ENCODE measurements at regions not wholly inside any gene's neighbourhood (a gene's known extent, or its start where the extent isn't known, plus 50 kb on each side); places are given as distances from the start of the nearest gene placed in this dataset.

DNA sequence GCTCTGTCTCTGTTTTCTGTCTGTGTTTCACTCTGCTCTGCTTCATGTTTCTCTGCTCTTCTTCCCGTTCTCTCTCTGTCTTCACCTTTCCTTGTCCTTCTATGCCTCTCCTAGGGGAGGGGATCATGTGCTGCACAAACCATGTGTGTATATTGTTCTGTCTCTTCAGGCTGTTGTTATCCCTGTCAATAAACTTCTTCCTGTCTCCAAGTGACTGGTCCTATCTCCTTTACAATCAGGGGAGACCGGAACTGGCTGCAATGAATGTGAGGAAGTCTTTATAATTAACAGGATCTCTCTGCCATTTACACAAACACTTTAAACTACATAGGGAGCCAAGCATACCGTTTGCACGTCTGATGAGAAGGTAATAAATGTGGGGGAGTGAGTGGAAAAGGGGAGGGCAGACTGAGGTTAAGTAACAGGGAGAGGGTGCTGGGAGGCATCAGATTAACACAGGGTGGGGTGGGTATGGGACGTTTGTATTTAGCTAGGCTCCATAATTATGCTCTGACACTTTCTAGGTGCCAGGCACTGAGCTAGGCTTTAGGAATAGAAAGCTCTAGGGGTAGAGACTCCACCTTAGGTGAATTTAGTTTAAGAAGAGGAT is 626.1 kb downstream of the DHX35 start:
- no peak for DNase-seq (ENCODE audit: low read depth, low spot score)

DNA sequence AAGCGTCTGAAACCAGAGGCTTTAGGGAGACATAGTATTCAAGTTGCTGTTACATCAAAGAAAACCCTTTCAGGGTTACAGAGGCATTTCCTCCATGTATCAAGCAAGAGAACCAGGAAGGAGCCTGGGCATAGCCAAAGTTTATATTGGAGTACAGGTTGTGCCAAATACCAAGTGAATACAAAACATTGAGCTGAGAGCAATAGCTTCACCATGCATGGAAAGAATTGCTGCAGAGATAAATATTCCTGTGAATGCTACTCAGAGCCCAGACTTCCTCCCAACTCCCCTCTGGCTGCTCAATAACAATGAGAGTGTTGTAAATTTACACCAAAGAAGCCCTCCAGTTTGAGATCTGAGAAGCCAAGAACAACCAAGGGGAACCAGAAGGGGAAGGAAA is 618.9 kb downstream of the DHX35 start:
- no peak for DNase-seq (ENCODE audit: low read depth, low spot score)

DNA sequence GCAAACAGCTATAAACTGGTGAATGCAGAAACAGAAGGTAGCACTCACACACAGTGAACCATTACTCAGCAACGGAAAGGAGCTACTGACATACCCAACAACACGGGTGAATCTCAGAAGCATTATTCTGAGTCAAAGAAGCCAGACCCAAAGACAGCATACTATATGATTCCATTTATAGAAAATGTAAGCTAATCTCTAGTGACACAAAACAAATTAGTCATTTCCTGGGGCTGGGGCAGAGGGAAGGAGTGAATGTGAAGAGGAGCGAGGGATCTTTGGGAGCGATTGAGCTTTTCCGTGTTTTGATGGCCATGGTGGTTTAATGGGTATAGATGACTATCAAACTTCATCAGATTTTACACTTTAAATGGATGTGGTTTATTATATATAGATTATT is 614.6 kb downstream of the DHX35 start:
- DNase-seq (ENCODE audit: low read depth, low spot score) = no peak

DNA sequence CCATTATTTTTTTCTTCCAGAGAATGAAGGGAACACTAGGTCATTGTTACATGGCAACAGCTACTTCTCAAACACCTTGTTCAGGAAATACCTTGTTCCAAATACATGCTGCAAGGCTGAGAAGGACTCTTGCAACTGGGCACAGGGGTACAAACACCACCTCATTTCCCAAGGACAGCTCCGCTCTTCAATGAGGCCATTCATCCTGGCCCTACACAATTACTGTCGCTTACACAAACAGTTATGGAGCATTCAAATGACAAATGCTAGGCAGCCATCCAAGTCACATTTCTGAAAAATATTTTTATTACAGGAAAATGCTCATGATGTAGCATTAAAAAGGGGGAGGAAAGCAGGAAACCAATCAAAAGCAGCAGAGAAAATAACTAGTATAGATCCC is 611.9 kb downstream of the DHX35 start:
- DNase-seq (ENCODE audit: low read depth, low spot score) = no peak

DNA sequence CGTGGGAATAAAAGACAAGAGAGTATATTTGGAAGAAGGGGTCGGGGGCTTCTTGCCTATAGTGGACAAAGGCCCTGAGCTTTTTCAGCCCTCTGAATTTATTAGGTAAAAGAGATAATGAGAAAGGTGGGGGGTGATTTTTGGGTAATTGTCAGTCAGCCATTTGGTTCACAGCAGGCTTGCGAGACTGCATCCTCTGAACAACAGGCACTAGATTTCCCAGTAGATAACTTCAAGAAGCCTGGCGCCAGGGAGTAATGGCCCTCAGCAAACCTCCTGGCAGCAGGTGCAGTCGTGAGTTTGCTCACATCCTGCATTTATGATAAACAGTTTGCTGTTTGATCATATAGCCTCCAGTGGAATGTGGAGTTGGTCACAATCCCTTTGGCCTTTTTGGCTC is 609.0 kb downstream of the DHX35 start:
- no peak for DNase-seq (ENCODE audit: low read depth, low spot score)

DNA sequence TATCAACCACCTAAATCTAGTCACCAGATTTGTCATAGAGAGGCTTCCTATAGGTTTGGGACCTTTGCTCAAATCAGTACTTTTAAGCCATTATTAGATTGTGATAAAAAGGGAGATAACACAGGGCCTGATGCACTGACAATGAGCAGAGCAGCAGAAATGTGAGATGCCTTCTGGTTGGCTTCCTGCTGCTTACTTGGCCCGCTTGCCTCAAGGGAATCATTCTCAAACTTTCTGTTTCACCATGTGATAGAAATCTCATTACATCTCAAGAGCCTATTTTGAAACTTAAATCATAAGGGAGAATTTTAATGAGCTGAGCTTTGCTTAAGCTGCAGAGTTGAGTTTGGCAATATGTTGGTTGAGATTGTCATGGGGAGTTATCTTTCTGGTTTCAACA is 606.0 kb downstream of the DHX35 start:
- no peak for DNase-seq (ENCODE audit: low read depth, low spot score)

DNA sequence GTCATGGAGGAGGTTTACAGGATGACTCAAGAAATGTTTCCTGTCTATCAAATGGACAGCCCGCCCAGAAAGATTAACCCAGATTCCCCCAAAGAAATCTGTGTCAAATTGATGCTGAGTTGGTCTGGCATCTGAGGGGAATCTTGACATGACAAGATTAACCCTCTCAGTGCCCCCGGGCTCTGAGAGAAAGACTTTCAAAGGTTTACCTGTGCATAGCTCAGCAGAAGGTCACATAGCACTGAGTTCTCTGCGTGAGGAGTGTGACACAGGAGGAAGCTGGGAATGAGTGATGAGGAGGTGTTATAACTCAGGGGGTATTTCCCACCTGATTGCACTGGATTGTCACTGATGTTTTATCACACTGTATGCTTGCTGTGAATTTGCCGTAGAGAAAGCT is 601.2 kb downstream of the DHX35 start:
- DNase-seq (ENCODE audit: low read depth, low spot score) = no peak

DNA sequence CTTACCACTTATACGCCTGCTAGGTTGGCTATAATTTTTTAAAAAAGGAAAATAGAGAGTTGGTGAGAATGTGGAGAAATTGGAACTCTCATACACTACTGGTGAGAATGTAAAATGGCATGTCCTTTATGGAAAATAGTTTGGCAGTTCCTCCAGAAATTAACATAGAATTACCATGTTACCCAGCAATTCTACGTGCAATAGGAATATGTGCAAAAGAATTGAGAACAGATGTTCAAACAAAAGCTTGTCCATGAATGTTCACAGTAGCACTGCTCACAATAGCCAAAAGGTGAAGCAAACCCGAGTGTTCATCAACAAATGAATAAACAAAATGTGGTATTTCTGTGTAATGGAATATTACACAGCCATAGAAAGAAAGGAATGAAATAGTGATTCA is 592.2 kb downstream of the DHX35 start:
- DNase-seq (ENCODE audit: low read depth, low spot score) = no peak

DNA sequence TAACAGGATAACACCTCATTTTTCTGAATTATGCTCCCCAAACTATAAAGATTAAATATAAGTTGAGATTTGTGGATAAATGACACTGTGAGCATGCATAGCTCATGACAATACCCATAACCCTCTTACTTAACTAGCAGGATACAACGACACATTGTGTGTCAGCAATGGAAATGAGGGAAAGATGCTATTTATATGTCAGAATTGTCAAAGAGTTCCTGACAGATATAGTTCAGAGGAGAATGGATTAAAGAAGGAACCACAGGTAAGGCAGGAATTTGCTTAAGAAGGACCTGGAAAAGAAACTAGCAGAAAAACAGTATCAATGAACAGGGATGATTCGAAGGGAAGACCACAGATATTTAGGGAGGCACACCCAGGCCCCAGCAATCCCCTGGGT is 591.0 kb downstream of the DHX35 start:
- DNase-seq (ENCODE audit: low read depth, low spot score) = no peak

DNA sequence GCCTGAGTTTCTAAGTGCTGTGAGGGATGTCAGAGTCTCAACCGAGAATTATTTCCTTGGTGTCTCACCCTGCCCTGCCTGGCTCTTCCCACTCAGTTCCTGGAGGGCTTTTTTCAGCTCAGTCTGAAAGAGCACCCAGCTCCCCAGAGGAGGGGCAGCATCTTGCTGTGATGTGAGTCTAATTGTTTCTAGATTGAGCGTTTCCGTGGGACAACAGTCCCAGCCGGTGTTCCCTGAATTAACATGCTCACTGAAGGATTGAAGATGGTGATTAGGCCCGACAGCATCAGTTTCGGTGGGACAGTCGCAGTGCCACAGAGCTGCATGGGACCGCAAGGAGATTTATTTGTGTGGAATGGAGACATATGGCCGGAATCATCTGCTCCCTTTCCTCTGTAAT is 587.6 kb downstream of the DHX35 start:
- DNase-seq (ENCODE audit: low read depth, low spot score) = no peak

DNA sequence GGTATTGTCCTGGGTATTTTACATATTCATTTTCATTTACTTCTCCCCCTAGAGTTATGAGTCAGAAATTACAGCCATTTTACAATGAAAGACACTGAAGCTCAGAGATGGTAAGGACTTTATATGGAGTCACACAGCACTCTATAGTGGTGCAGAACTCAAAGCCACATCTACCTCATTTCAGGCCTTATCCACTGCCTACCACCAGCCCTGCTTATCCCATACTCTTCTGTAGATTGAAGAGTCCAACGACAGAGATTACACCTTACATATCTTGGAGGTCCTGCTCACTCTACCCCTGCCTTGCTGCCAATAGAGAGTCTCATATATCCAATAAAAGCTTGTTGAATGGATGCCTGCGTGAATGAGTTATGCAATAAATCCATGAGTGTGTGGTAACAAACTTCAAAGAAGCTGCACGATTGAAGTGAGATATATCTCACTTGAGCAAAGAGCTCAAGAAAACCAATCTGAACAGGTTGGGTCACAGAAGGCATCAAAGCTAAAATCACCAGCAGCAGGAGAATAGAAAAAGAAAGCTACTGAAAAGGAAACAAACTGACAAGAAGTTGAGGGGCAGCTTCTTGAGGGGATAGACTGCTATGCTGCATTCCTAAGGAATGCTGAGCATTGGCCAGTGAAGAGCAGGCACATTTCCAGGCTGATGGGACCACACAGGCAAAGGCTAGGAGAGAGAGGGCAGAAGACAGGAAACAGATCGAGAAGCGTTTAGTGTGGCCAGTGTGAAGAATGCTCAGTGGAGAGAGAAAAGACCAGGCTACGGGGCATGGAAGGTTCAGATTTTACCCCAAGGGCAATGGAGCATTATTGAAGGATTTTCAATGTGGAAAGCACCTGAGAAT is 585.6 kb downstream of the DHX35 start:
- DNase-seq (ENCODE audit: low read depth, low spot score) = no peak

DNA sequence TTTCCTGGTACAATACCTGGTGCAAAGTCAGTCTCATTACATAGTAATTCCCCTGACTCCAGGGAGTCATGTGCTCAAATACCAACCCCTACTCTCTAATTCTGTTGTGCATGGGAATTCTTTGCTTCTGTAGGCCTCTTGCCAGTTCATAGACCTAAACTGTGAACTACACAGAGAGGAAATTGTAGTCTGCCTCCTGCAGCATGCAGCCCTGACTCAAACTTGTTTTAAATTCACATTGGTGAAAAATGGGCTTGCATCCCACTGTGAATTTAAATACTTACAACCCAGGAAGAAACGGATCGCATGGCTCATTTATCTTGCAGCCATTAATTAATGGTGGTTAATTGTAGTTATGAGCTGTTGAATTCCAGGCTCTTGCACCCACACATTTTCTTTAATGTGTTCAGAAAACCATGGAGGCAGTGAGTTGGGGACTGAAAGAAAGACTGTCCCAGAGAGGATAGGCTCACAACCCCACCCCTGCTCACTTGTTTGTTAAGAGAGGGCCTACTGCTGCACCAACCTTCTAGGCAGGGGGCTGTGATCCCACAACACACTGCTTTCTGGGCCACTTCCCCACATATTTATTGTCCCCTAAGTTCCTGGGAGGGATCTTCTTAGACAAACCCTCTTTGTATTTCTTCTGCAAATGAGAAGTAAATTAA is 579.1 kb downstream of the DHX35 start:
- DNase-seq (ENCODE audit: low read depth, low spot score) = no peak

DNA sequence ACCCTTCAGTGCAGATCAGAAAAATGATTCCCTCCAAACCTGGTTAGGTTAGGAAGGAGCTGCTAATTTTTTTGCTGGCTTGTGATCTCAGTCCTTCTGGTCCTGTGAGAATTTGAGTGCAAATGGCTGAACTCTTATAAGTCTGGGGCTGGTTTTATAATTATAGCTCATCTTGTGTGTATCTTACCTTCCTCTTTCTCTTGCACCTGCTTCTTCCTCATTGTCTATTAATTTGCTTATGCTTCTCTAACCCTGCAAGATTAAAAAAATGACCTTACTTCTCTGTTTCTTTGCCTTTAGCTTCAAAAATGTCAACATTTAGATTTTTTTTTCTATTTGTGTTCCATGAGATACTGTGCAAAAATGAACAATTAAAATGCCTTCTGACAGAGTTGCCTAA is 576.2 kb downstream of the DHX35 start:
- DNase-seq (ENCODE audit: low read depth, low spot score) = no peak

DNA sequence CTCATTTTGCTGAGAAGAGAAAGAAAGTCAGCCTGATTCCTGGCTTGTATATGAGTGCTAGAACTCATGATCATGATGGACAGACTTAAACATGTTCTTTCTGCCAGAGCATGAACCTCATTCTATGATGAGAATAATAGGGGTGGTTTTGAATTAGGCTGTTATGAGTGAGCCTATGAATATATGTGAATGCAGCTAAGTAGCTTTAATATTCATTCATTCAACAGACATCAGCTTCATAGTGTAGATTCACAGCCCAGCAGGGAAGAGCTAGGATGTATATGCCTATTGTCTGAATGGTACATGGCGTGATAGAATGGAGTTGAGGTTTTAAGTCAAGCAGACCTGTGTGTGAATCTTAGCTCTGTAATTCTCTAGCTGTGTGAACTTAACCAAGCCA is 573.2 kb downstream of the DHX35 start:
- DNase-seq (ENCODE audit: low read depth, low spot score) = no peak

DNA sequence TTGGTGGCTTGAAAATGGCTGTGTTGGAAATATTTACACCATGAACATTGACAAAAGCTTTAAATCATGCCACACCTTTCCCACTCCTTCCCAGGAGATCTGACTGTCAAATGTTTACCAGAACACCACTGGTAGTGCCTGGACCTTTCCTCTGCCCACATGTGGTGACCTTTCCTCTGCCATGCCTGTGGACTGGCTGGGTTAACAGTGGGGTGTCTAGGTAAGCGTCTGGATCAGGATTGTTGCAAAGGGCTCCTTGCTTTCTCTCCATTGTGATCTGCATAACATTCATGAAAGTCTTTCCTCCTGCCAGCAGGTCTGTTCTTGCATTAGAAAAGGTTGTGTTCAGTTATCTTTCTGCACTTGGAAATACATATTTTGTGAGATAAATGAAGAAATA is 572.7 kb downstream of the DHX35 start:
- no peak for DNase-seq (ENCODE audit: low read depth, low spot score)

DNA sequence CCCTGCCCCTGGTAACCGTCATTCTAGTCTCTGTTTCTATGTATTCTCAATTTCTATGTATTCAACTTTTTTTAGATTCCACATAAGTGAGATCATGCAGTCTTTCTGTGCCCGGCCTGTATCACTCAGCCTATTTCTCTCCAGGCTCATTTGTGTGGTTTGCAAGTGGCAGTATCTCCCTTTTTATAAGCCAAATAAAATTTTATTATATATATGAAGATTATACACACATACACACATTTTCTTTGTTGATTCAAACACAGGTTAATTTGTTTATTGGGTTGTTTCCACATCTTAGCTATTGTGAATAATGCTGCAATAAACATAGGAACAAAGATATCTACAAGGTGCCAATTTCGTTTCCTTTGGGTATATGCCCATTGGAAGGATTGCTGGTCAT is 571.7 kb downstream of the DHX35 start:
- DNase-seq (ENCODE audit: low read depth, low spot score) = no peak

DNA sequence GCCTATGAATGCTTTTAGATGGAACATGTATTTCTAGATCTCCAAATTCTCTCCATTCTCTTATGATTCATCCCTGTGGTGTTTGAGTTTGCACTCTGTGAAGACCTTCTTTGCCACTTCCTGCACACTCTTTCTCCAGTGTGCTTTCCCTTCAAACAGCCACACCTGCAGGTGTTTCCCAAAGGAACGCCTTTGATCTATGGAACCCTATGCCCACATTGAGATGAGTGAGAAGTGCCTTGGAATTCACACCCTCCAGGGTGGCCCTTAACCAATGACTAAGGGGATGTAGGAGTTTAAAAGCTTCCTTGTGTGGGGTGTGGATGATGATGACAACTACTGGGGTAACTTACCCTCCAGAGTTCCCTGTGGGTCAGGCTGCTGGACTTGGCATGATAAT is 570.1 kb downstream of the DHX35 start:
- DNase-seq (ENCODE audit: low read depth, low spot score) = no peak

DNA sequence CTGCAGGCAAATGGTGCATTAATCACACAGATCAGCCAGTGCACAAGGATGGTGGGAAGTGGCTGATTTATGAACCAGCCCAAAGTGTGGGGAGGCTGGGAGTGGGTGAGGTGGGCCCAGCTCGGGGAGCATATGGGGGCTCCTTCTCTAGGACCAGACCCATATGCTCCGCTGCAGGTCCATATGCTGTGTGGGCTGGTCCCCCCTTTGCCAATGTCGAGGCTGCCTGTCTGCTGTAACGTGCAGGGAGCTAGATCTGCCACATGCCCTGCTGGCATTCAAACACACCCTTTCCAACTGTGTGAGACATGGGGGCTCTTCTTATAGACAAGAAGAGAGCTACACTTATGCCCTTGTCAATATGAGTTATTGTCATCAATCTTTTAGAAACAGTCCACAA is 566.3 kb downstream of the DHX35 start:
- no peak for DNase-seq (ENCODE audit: low read depth, low spot score)

DNA sequence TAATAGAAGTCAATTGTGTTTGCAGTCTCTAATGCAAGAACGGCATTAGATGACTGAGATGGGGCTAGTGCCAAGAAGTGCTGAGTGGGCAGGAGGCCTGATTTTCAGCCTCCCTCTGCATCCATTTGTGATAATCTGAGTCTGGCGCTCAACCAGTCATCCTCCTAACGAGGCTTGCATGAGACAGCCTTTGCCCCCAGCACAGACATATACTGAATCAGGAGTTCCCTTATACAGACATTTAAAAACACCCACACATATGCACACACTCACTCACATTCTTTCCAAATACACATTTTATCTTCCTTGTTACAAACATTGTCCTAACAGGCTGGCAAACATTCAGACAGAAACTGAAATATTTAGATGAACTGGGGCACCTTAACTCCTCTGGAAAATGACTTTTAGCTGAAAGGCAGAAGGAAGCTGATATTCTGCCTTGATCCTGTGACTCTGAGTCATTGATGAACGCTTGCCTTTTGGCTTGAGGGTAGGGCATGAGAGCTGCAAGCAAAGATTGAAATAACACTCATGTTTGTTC is 562.3 kb downstream of the DHX35 start:
- DNase-seq (ENCODE audit: low read depth, low spot score) = no peak

DNA sequence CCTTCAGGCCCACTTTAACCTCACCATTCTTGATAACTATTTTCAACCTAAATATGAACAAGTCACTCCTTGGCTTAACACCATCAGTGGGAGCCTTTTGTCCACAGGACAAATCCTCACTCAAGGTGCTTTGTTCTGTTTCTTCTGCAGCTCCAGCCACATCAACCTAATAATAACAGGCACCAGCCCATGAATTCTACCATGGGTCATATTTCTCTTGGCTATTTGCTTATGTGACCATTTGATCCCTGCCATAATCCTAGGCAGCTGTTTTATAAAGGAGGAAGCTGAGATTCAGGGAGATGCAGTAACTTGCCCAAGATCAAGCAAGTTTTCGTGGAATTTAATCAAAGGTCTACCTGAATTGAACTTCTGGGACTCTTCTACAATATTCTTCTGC is 561.3 kb downstream of the DHX35 start:
- DNase-seq (ENCODE audit: low read depth, low spot score) = no peak

DNA sequence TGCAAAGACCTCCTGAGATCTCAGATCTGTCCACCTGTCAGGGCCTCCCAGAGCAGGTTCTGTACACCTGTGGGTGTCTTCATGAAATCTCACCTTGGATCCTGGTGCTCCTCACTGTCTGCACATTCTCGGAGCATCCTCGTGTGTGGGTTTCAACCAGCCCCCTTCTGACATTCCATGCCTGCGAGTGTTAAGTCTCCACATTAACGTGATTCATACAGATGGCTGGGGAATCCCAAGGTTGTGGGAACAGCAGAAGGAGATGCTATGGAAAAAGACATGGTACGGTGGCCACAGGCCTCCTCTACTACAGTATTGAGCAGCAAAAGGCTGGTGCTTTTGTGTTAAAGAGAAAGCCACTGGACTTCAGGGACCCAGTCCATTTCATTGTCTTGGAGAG is 556.5 kb downstream of the DHX35 start:
- DNase-seq (ENCODE audit: low read depth, low spot score) = no peak

DNA sequence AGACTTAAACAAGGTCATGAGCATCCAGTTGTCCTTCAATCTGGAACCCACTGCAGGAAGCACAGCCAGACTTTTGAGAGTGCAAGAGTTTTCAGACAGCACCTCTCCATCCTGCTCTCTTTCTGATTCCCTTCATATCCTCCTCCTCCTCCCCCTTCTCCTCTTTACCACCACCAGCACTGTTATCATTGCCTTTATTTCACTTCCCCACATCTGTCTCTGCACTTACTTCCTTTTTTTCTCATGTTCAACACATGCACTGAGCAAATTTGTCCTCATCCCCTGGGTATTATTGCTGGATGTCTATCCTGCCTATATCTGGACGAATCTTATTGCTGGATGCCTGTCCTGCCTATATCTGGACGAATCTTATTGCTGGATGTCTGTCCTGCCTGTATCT is 554.8 kb downstream of the DHX35 start:
- no peak for DNase-seq (ENCODE audit: low read depth, low spot score)

DNA sequence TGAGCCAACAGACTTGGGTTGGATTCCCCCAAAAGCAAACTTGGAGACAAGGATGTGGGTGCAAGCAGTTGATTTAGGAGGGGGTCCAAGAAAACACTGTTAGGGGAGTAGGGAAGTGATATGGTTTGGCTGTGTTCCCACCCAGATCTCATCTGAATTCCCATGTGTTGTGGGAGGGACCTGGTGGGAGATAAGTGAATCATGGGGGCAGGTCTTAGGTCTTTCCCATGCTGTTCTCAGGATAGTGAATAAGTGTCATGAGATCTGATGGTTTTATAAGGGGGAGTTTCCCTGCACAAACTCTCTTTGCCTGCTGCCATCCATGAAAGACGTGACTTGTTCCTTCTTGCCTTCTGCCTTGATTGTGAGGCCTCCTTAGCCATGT is 542.6 kb downstream of the DHX35 start:
- no peak for DNase-seq (ENCODE audit: low read depth, low spot score)
